Mucosa of rectum (tissue), 2 donors: ENCODE measurements at regions not wholly inside any gene's neighbourhood (a gene's known extent, or its start where the extent isn't known, plus 50 kb on each side); places are given as distances from the start of the nearest gene placed in this dataset.
"Not testable (repeated sequence)": the region's sequence is repeated elsewhere in the genome, so short reads cannot be mapped to it uniquely, and the experiment has no call there.

Source experiments
- H3K27ac ChIP-seq, 2 donors: one replicate each; pipeline ENCODE4 v1.7.0; 2013; ENCODE audit warnings: inconsistent platforms in 2 of 2, low read depth in 2 of 2, low read length in 2 of 2
- H3K27me3 ChIP-seq, 2 donors: one replicate each; pipeline ENCODE4 v1.7.0; 2013; ENCODE audit warnings: low read length in 2 of 2; ENCODE audit not compliant: control insufficient read depth in 2 of 2, insufficient read depth in 2 of 2
- H3K36me3 ChIP-seq, 2 donors: one replicate each; pipeline ENCODE4 v1.7.0; 2013; ENCODE audit warnings: low read length in 2 of 2; ENCODE audit not compliant: control insufficient read depth in 2 of 2, insufficient read depth in 2 of 2
- H3K4me1 ChIP-seq, 2 donors: one replicate each; pipeline ENCODE4 v1.7.0; 2013; ENCODE audit warnings: low read length in 2 of 2, mild to moderate bottlenecking in 1 of 2; ENCODE audit not compliant: control insufficient read depth in 2 of 2, insufficient read depth in 2 of 2
- H3K4me3 ChIP-seq, 2 donors: one replicate each; pipeline ENCODE4 v1.7.0; 2013; ENCODE audit warnings: low read length in 2 of 2
- H3K9ac ChIP-seq, 2 donors: one replicate each; pipeline ENCODE4 v1.7.0; 2013; ENCODE audit warnings: low read length in 2 of 2, low read depth in 1 of 2, mild to moderate bottlenecking in 1 of 2
- H3K9me3 ChIP-seq, 2 donors: one replicate each; pipeline ENCODE4 v1.7.0; 2013; ENCODE audit warnings: low read length in 2 of 2; ENCODE audit not compliant: control insufficient read depth in 2 of 2
- donor health status: healthy.
- donor health status: Normal muscosa, but diverticular disease.

DNA sequence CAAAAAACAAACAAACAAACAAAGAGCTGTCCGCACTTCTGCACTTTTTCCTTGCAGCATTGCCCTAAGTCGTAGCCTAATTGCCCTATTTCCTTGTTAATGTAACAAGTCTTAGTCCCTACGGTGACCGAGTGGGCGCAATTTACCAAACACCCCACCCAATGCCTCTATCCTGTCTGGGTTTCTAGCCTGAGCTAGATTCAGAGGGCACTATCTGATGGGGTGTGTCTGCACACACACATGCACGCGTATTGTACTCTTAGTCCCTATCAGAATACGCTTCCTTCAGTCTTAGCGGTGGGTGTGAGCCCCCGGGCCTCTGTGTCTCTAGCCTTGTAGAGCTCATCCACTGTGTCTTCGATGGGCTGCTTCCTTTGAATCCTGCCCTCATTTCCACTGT is 125.9 kb upstream of the DLG1 start:
- Histone ChIP-seq H3K27ac (no peak overlapping the region), H3K9me3 (no peaks in the 10 kb centered on the region), H3K27me3 (no peaks in the 10 kb centered on the region), H3K4me1 (peaks cover 5 to 6% of the 10 kb centered on the region in 2 donors), H3K36me3 (no peaks in the 10 kb centered on the region), H3K9ac (no peak overlapping the region), H3K4me3 (no peak overlapping the region)

DNA sequence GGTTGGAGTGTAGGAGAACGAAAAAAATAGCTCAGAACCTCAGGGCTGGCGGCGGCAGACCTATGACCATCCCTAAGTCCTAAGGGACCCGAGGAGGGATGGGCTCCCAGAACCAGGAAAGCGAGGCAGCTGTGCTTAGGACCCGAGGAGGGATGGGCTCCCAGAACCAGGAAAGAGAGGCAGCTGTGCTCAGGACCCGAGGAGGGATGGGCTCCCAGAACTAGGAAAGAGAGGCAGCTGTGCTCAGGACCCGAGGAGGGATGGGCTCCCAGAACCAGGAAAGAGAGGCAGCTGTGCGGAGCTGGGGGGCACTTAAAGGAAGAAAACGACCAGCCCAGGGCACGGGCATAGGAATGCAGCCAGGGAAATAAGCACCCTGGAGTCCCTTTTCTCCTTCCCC is 125.0 kb upstream of the DLG1 start:
- no peak overlapping the region for H3K4me3 ChIP-seq
- no peaks in the 10 kb centered on the region for H3K9me3 ChIP-seq
- H3K36me3 ChIP-seq: no peaks in the 10 kb centered on the region
- no peak overlapping the region for H3K9ac ChIP-seq
- no peak overlapping the region for H3K27ac ChIP-seq
- H3K4me1 ChIP-seq: peaks cover 2 to 3% of the 10 kb centered on the region in 2 donors
- H3K27me3 ChIP-seq: no peaks in the 10 kb centered on the region

GRCh38 chr3:197422506-197422905 is 124.1 kb upstream of the DLG1 start:
- H3K27me3 ChIP-seq: no peaks in the 10 kb centered on the region
- H3K9me3 ChIP-seq: no peaks in the 10 kb centered on the region
- no peak overlapping the region for H3K9ac ChIP-seq
- no peak overlapping the region for H3K27ac ChIP-seq
- peaks cover 0 to 2% of the 10 kb centered on the region in 2 donors for H3K4me1 ChIP-seq
- H3K36me3 ChIP-seq: no peaks in the 10 kb centered on the region
- H3K4me3 ChIP-seq: no peak overlapping the region

GRCh38 chr3:197421021-197421420 is 122.6 kb upstream of the DLG1 start:
- H3K27ac ChIP-seq: no peak overlapping the region
- no peak overlapping the region for H3K9ac ChIP-seq
- H3K36me3 ChIP-seq: no peaks in the 10 kb centered on the region
- H3K9me3 ChIP-seq: no peaks in the 10 kb centered on the region
- H3K27me3 ChIP-seq: no peaks in the 10 kb centered on the region
- H3K4me1 ChIP-seq: peaks cover 2% of the 10 kb centered on the region in 2 donors
- H3K4me3 ChIP-seq: no peak overlapping the region

- H3K9ac ChIP-seq: no peak overlapping the region
- no peaks in the 10 kb centered on the region for H3K9me3 ChIP-seq
- no peak overlapping the region for H3K27ac ChIP-seq
- H3K27me3 ChIP-seq: no peaks in the 10 kb centered on the region
- H3K4me3 ChIP-seq: no peak overlapping the region
- H3K36me3 ChIP-seq: no peaks in the 10 kb centered on the region
- H3K4me1 ChIP-seq: peaks cover 2% of the 10 kb centered on the region in 2 donors
These were observed 122.2 kb upstream of the DLG1 start for GRCh38 chr3:197420566-197420965.

- H3K4me1 ChIP-seq: peaks cover 2% of the 10 kb centered on the region in 2 donors
- H3K27me3 ChIP-seq: no peaks in the 10 kb centered on the region
- H3K9me3 ChIP-seq: no peaks in the 10 kb centered on the region
- no peaks in the 10 kb centered on the region for H3K36me3 ChIP-seq
- no peak overlapping the region for H3K9ac ChIP-seq
- H3K4me3 ChIP-seq: no peak overlapping the region
- no peak overlapping the region for H3K27ac ChIP-seq
These were observed 121.7 kb upstream of the DLG1 start for GRCh38 chr3:197420115-197420514.

GRCh38 chr3:197419696-197420095 is 121.3 kb upstream of the DLG1 start:
- Histone ChIP-seq H3K27me3 (no peaks in the 10 kb centered on the region), H3K9me3 (no peaks in the 10 kb centered on the region), H3K4me1 (peaks cover 2% of the 10 kb centered on the region in 2 donors), H3K9ac (no peak overlapping the region), H3K36me3 (no peaks in the 10 kb centered on the region), H3K4me3 (no peak overlapping the region), H3K27ac (no peak overlapping the region)

GRCh38 chr3:197417911-197418618 is 119.7 kb upstream of the DLG1 start:
- Histone ChIP-seq H3K9me3 (no peaks in the 10 kb centered on the region), H3K4me1 (peaks cover 2% of the 10 kb centered on the region in 2 donors), H3K27ac (peak overlapping the region in 1 of 2 donors; percentile 37), H3K9ac (peak overlapping the region in 1 of 2 donors; percentile 37), H3K27me3 (no peaks in the 10 kb centered on the region), H3K36me3 (no peaks in the 10 kb centered on the region), H3K4me3 (no peak overlapping the region)

DNA sequence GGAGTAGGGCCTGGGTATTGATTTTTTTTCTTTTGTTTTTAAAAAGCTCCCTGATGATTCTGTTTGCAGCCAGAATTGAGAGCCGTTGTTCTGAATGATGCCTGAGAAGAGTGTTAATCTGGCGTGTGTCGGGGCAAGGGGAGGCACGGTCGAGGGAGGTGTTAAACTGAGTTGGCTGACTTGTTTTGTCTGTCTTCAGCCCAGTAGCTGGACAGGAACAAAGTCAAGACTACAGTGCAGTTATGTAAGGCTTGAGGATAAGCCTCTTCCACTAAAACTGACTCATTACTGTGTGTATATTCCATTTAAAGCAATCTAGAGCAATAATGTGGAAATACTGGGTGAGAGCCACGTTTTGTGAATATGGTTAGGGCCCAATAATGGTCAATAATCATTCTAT is 119.0 kb upstream of the DLG1 start:
- peak overlapping the region in 1 of 2 donors; percentile 37 for H3K27ac ChIP-seq
- H3K27me3 ChIP-seq: no peaks in the 10 kb centered on the region
- H3K9me3 ChIP-seq: no peaks in the 10 kb centered on the region
- H3K9ac ChIP-seq: peak overlapping the region in 1 of 2 donors; percentile 37
- H3K4me3 ChIP-seq: no peak overlapping the region
- peaks cover 2% of the 10 kb centered on the region in 2 donors for H3K4me1 ChIP-seq
- H3K36me3 ChIP-seq: no peaks in the 10 kb centered on the region

DNA sequence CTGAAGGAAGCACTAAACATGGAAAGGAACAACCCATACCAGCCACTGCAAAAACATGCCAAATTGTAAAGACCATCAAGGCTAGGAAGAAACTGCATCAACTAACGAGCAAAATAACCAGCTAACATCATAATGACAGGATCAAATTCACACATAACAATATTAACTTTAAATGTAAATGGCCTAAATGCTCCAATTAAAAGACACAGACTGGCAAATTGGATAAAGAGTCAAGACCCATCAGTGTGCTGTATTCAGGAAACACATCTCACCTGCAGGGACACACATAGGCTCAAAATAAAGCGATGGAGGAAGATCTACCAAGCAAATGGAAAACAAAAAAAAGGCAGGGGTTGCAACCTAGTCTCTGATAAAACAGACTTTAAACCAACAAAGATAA is 113.5 kb upstream of the DLG1 start:
- not testable (repeated sequence) for H3K27me3 ChIP-seq, H3K4me1 ChIP-seq, H3K27ac ChIP-seq, H3K9ac ChIP-seq, H3K36me3 ChIP-seq, H3K9me3 ChIP-seq, H3K4me3 ChIP-seq
